ENCODE measurements at regions not wholly inside any gene's neighbourhood (a gene's known extent, or its start where the extent isn't known, plus 50 kb on each side); places are given as distances from the start of the nearest gene placed in this dataset.

DNA sequence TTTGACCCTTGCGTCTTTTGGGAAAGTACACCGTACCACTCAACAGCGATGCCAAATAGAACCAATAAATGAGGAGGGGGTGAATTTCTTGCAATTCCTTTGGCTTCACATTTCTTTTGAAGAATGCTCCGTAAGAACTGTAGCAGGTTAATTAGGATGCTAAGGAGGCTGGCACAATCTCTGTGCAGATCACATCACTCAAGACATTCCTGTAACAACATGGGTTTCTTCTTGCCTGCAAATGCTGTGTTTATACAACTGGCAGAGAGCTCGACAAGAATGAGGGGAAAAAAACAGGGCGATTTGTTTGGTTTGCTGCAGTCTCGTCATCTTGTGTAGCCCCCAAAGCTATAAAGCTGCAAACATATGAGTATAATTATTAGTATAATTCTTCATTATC is 424.8 kb upstream of the DCC start:
- DNase-seq (ENCODE audit: low spot score), result no peak

DNA sequence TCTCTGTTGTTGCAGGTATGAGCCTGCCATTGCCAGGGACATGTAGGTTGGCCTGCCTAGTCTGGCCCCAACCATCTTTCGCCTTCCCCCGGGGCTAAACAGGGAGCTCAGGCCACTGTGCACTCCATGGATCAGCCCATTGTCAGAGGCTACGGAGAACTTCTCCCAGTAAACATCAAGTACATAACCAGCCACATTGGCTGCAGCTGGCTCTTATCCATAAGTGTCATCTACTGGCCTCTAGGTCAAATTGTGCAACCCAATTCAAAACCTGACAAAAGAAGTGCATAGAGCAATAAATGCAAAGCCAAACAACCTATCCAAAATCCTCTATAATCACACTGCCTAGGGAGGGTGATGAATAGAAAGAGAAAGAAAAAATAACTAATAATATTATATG is 418.1 kb upstream of the DCC start:
- no peak for DNase-seq (ENCODE audit: low spot score)

DNA sequence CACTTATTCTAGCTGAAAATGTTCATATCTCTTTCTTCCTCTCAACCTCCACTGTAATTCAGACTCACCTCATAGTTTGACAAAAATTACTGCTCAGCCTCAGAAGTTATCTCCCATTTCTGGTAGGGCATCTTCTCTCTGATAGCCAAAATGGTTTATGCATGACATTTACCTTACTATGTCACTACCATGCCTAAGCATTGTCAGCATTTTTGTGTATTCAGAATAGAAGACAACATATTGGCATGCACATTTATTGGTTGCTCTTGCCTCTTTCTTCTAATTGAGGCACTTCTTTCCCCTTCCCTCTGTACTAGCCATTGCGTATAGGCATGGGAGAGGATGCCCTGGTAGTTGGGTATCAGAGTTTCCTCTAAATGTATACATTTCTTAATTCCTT is 406.1 kb upstream of the DCC start:
- no peak for DNase-seq (ENCODE audit: low spot score)

DNA sequence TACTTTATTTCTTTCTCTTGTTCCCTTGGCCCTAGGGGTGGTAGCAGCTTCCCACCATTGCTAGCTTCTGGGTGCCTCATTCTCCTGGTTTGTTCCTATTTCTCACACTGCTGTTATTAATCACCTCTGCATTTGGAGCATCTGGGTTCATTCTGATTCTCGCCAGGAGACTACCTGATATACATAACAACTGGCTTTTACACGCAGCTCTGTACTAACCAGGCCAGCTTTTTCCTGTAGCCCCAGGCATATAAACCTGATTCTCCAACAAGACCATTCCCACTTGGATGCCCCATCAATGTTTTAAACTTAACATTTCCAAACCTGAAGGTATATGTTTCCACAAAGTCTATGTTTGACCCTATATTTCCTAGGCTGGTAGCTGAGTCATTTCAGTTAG is 403.9 kb upstream of the DCC start:
- no peak for DNase-seq (ENCODE audit: low spot score)

DNA sequence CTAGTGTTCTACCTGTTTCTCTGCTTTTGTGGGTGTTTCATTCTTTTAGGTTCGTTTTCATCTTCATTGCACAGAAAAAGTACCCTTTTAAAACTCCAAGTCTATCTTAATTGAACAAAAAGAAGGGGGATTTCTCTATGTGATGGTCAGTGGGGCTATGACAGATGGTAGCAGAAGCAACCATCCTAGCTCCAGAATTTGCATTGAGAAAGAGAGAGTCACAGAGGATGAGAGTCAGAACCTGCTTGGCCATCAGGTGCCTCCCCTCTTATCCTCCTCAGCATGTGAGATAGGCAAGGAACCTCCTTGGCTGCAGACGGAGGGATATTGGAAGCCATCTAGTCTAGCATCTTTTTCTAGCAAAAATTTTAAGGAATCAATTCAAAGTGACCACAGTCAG is 398.0 kb upstream of the DCC start:
- DNase-seq (ENCODE audit: low spot score), result no peak

- DNase-seq (ENCODE audit: low spot score), result no peak
These were observed 396.7 kb upstream of the DCC start for GRCh38 chr18:51943281-51943680.

GRCh38 chr18:51946946-51947345 is 393.1 kb upstream of the DCC start:
- no peak for DNase-seq (ENCODE audit: low spot score)

- DNase-seq (ENCODE audit: low spot score), result no peak
These were observed 387.2 kb upstream of the DCC start for GRCh38 chr18:51952844-51953243.

DNA sequence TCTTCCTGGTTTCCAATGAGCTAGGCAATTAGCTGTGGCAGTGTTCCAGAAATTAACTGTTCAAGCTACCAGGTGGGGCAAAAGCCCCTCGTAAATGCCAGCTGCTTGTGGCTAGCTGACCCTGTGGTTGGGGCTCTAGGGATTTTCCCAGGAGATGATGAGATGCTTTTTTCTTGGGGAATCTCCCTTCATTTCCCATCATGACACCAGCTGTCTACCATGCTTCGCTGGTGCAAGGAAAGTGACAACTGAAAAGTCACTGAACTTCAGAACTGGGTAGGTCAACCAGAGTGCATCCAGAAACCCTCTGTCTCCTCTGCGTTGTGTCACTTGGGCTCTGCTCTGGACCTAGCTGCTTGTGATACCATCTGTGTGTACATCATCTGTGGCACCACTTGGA is 386.5 kb upstream of the DCC start:
- DNase-seq (ENCODE audit: low spot score), result no peak

- no peak for DNase-seq (ENCODE audit: low spot score)
These were observed 384.9 kb upstream of the DCC start for GRCh38 chr18:51955136-51955535.

DNA sequence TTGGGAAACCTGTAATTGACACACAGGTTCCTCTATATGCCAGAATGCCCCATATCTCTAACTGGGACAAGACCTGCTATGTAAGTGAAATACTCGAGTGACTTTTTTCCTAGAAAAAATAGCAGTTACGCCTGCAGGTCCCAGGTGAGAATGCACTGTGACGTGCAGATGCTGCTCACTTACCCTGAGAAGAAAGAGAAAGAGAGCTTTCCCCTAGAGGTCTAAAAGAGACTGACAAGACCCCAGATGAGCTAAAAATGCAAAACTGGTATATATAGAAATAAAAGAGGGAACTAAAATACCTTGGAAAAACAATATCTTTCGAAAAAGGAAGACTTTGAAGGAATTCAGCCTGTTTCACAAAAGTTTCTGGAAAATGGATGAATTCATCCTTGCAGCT is 383.0 kb upstream of the DCC start:
- no peak for DNase-seq (ENCODE audit: low spot score)

DNA sequence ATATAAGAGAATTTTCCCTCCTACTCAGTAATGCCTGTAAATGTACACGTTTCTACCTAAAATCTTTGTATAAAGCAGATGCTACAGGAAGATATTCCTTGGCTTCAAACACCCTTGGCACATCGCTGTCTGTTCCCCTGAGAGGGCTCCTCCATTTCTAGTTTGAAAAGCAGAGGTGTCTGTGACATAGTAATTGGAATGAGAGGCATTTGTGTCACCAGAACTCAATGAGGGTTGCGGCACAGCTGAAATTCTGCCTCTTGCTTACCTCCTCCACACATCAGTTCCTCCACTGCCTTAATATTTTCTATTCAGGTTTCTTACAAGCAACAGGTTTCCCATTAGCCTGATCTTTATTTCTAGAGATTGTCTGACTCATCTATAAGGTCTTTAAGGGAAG is 359.9 kb upstream of the DCC start:
- DNase-seq (ENCODE audit: low spot score), result no peak

DNA sequence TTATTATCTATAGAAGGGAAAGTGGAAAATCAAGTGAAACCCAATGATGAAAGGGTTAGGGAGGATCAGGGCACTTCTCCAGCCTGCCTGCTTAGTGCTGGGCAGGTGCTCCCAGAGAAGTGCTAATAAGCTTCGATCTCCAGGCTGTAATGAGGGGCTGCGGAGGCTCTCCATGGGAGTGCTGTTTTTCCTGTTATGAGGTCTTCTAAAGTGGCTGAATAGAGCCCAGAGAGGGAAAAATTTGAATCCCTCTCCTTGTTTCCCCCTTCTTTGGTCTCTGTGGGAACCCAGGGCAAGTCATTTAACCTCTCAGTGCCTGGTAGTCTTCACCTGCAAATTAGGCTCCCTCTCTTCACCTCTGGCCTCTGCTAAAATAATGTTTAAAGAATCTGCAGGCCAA is 351.7 kb upstream of the DCC start:
- DNase-seq (ENCODE audit: low spot score), result no peak

DNA sequence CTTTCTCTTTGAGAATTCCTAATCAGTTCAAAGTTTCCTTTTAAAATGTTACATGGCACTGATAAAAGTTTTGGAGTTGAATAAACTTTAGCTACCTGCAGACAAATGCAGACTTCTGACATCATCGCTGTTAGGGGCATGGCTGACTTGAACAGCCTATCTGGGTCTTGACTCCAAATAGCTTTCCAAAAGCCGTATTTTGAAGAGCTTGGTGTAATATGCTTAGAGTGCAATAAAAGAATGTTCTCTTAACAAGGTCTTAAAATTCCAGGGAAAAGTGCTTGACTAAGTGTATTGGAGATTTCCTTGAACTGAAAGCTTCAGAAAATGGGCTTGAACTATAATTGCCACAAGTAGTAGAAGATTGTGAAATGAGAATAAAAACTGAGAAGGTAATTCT is 342.9 kb upstream of the DCC start:
- DNase-seq (ENCODE audit: low spot score), result no peak

DNA sequence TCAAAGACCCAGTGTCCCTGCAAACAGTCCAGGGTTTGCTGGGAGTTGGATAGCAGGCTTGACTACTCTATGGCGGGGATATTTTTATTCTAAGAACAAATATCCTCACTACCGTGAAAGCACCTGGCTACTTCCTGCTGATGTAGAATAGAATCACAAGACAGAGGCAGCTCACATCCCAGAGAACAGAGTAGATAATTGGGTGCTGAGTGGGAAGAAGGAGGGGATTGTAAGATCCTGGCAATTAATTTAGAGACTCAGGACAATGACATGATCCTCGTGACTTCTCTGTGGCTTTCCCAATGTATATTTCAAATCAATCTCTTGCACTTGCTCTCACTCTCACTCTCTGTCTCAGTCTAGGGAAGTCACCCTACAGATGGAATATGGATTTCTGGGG is 341.9 kb upstream of the DCC start:
- DNase-seq (ENCODE audit: low spot score), result no peak

GRCh38 chr18:51998711-51999110 is 341.3 kb upstream of the DCC start:
- DNase-seq (ENCODE audit: low spot score), result no peak

GRCh38 chr18:51999351-51999750 is 340.6 kb upstream of the DCC start:
- no peak for DNase-seq (ENCODE audit: low spot score)

GRCh38 chr18:52000435-52000834 is 339.6 kb upstream of the DCC start:
- no peak for DNase-seq (ENCODE audit: low spot score)

- no peak for DNase-seq (ENCODE audit: low spot score)
These were observed 338.9 kb upstream of the DCC start for GRCh38 chr18:52001106-52001505.

- DNase-seq (ENCODE audit: low spot score), result no peak
These were observed 337.4 kb upstream of the DCC start for GRCh38 chr18:52002600-52002999.

GRCh38 chr18:52007105-52007504 is 332.9 kb upstream of the DCC start:
- DNase-seq (ENCODE audit: low spot score), result no peak

DNA sequence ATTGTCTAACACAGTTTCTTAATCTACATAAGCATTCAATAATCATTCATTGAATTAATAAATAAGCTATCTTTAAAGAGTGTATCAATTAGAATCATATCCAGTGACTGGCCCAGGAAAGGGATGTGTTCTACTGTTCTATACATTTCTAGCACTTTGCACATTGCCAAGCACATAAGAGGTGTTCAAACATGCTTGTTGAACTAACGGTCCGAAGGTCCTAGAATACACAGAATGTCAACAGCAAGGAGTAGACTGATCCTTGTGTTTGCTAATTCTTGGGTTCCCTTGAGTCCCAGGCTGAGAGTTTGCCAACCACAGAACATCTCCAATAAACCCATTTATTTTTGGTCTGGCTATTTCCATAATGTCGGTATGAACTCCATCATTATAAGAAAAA is 331.7 kb upstream of the DCC start:
- DNase-seq (ENCODE audit: low spot score), result no peak

GRCh38 chr18:52008736-52009135 is 331.3 kb upstream of the DCC start:
- no peak for DNase-seq (ENCODE audit: low spot score)

DNA sequence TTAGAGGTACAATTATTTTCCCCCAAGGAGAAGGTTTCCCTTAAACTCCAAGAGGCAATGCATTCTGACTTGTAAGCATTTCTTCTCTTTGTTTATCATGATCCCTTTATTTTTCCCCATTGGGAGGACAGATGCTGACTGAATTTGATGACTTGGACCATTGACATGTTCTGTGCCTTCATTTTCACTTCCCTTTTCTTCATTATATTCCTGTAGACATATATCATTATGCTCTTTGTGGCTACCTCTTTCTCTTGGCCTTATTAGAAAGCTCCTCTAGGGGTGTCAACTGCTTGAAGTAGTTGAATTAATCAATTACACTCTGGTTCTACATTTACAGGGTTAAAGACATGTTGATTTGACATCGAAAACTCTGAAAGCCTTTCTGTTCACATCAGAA is 330.0 kb upstream of the DCC start:
- no peak for DNase-seq (ENCODE audit: low spot score)

Measured in umbilical cord (tissue), 1 donor.